DMS53 (cell line): ENCODE measurements at regions not wholly inside any gene's neighbourhood (a gene's known extent, or its start where the extent isn't known, plus 50 kb on each side); places are given as distances from the start of the nearest gene placed in this dataset.

Experiments used
- DNase-seq: peaks from one replicate; lab custom pipeline; 2025; lab: John Stamatoyannopoulos, UW

- no peak for DNase-seq
Measured at GRCh38 chr18:1846640-1847039, 724.7 kb downstream of the METTL4 start.

- no peak for DNase-seq
Measured at GRCh38 chr18:1848716-1849115, 722.6 kb downstream of the METTL4 start.

GRCh38 chr18:1849386-1849785, 721.9 kb downstream of the METTL4 start:
- no peak for DNase-seq

- DNase-seq = peak; percentile 14
Measured at GRCh38 chr18:1857281-1857680, 714.0 kb downstream of the METTL4 start.

GRCh38 chr18:1861473-1861872, 709.8 kb downstream of the METTL4 start:
- no peak for DNase-seq

- DNase-seq = no peak
Measured at GRCh38 chr18:1865869-1866268, 705.4 kb downstream of the METTL4 start.

GRCh38 chr18:1872274-1872673, 699.0 kb downstream of the METTL4 start:
- DNase-seq = no peak

GRCh38 chr18:1875219-1875618, 696.1 kb downstream of the METTL4 start:
- DNase-seq = no peak

GRCh38 chr18:1884623-1885022, 686.7 kb downstream of the METTL4 start:
- DNase-seq = no peak

GRCh38 chr18:1891641-1892040, 679.7 kb downstream of the METTL4 start:
- no peak for DNase-seq

- no peak for DNase-seq
Measured at GRCh38 chr18:1892191-1892590, 679.1 kb downstream of the METTL4 start.

- DNase-seq = no peak
Measured at GRCh38 chr18:1895456-1896185, 675.7 kb downstream of the METTL4 start.

GRCh38 chr18:1906421-1906820, 664.9 kb downstream of the METTL4 start:
- no peak for DNase-seq

GRCh38 chr18:1907470-1908206, 663.7 kb downstream of the METTL4 start:
- no peak for DNase-seq

GRCh38 chr18:1914489-1914888, 656.8 kb downstream of the METTL4 start:
- peak; percentile 93 for DNase-seq

GRCh38 chr18:1916869-1917523, 654.3 kb downstream of the METTL4 start:
- no peak for DNase-seq

- no peak for DNase-seq
Measured at GRCh38 chr18:1917569-1917968, 653.7 kb downstream of the METTL4 start.

- DNase-seq = no peak
Measured at GRCh38 chr18:1922066-1922465, 649.2 kb downstream of the METTL4 start.

- DNase-seq = no peak
Measured at GRCh38 chr18:1928711-1929110, 642.6 kb downstream of the METTL4 start.

- DNase-seq = no peak
Measured at GRCh38 chr18:1929720-1930119, 641.6 kb downstream of the METTL4 start.

- DNase-seq = no peak
Measured at GRCh38 chr18:1930291-1931270, 640.7 kb downstream of the METTL4 start.

- no peak for DNase-seq
Measured at GRCh38 chr18:1952486-1952885, 618.8 kb downstream of the METTL4 start.
